ENCODE measurements at regions not wholly inside any gene's neighbourhood (a gene's known extent, or its start where the extent isn't known, plus 50 kb on each side); places are given as distances from the start of the nearest gene placed in this dataset.

DNA sequence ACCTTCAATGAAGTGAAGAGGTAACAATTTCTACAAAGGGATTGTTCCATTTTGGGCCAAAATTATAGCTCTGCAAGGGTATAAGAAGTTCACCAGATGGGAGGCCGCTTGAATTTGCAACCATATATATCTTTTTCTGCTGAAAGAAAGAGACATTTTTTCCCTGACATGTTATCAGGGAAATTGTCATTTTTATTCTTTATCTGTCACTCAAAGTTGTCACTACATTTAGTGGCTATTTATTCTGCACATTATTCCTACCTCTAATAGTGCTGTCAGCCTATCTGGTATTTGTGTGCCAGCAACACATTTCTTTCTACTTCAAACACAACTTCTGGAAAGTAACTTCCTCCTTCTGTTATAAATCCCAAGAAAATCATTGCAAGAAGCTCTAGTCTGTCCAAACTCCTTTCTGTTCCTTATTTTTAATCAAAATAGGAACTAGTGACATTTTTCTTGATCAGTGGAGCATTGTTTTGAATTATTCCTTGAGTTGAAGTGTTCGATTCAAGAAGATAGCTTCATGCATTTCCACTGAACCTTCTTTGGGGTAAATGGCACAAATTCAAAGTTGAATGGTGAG is 137.9 kb upstream of the ATP2B1 start:
- no peak for TF ChIP-seq POLR2A (IDR thresholded peaks at IDR 0.05)
- TF ChIP-seq, protein P1, sequence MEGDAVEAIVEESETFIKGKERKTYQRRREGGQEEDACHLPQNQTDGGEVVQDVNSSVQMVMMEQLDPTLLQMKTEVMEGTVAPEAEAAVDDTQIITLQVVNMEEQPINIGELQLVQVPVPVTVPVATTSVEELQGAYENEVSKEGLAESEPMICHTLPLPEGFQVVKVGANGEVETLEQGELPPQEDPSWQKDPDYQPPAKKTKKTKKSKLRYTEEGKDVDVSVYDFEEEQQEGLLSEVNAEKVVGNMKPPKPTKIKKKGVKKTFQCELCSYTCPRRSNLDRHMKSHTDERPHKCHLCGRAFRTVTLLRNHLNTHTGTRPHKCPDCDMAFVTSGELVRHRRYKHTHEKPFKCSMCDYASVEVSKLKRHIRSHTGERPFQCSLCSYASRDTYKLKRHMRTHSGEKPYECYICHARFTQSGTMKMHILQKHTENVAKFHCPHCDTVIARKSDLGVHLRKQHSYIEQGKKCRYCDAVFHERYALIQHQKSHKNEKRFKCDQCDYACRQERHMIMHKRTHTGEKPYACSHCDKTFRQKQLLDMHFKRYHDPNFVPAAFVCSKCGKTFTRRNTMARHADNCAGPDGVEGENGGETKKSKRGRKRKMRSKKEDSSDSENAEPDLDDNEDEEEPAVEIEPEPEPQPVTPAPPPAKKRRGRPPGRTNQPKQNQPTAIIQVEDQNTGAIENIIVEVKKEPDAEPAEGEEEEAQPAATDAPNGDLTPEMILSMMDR (IDR thresholded peaks at IDR 0.05) = no peak
- no peak for TF ChIP-seq POLR2AphosphoS5 (IDR thresholded peaks at IDR 0.05)
- DNase-seq (ENCODE audit: low spot score in 2 of 2) = no peak
- Histone ChIP-seq H3K9me3 (no peaks in the 10 kb centered on the region), H3K4me3 (no peak overlapping the region), H3K27ac (no peak overlapping the region), H3K36me3 (no peaks in the 10 kb centered on the region), H3K27me3 (no peaks in the 10 kb centered on the region), H3K4me1 (no peaks in the 10 kb centered on the region)
- intact Hi-C loops (cut with DNase I; ENCODE audit: low total_unique reads) = loop anchor here (5.0 kb wide), 1 partner anchor 374 kb away; no protein-coding TSS in a partner anchor

DNA sequence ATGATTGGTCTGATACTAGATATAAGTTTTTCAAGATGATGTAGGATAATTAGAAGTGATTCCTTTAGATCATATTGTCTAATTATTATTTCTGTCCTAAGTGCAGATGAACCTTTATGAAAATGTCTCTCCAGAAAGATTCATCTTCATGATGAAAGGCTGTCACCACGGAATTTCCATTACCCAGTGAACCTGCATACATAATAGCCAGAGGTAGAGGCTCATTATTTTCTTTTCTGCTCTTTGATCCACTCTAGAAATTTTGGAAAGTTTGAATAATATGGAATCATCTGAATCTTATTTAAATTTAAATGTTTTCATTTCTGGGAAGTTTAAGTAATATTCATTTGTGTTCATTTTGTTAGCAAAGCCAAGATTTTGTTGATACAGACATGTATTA is 137.1 kb upstream of the ATP2B1 start:
- DNase-seq (ENCODE audit: low spot score in 2 of 2) = no peak
- TF ChIP-seq, protein P1 (IDR thresholded peaks at IDR 0.05) = no peak
- TF ChIP-seq POLR2A (IDR thresholded peaks at IDR 0.05) (no peak), POLR2AphosphoS5 (IDR thresholded peaks at IDR 0.05) (no peak)
- no peaks in the 10 kb centered on the region for H3K36me3 ChIP-seq
- intact Hi-C loops (cut with DNase I; ENCODE audit: low total_unique reads) = loop anchor here (5.0 kb wide), 1 partner anchor 373 kb away; no protein-coding TSS in a partner anchor
- H3K9me3 ChIP-seq = no peaks in the 10 kb centered on the region
- H3K4me3 ChIP-seq = no peak overlapping the region
- H3K27me3 ChIP-seq = no peaks in the 10 kb centered on the region
- no peak overlapping the region for H3K27ac ChIP-seq
- H3K4me1 ChIP-seq = no peaks in the 10 kb centered on the region

DNA sequence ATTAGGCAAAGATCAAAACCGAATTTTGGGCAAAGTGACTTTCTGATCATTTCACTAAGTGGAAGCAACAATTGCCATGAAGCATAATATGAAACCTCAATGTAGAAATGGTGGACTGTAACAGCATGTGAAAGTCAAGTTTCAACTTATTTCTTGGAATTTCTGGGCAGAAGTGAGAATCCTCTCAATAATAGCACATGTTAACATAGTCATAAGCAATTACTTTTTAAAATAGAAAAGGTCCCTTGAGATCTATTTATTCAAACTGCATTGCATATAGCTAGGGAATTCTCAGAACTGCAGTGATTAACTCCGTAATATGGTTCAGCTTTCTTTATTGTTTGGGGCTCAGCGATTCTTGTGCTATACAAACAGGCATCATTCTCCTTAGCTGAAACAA is 136.7 kb upstream of the ATP2B1 start:
- H3K4me1 ChIP-seq = no peaks in the 10 kb centered on the region
- no peaks in the 10 kb centered on the region for H3K9me3 ChIP-seq
- H3K4me3 ChIP-seq = no peak overlapping the region
- no peak for DNase-seq (ENCODE audit: low spot score in 2 of 2)
- H3K36me3 ChIP-seq = no peaks in the 10 kb centered on the region
- TF ChIP-seq, protein P1 (IDR thresholded peaks at IDR 0.05) = no peak
- TF ChIP-seq POLR2AphosphoS5 (IDR thresholded peaks at IDR 0.05) (no peak), POLR2A (IDR thresholded peaks at IDR 0.05) (no peak)
- intact Hi-C loops (cut with DNase I; ENCODE audit: low total_unique reads) = loop anchor here (5.0 kb wide), 1 partner anchor 373 kb away; no protein-coding TSS in a partner anchor
- H3K27ac ChIP-seq = no peak overlapping the region
- H3K27me3 ChIP-seq = no peaks in the 10 kb centered on the region

DNA sequence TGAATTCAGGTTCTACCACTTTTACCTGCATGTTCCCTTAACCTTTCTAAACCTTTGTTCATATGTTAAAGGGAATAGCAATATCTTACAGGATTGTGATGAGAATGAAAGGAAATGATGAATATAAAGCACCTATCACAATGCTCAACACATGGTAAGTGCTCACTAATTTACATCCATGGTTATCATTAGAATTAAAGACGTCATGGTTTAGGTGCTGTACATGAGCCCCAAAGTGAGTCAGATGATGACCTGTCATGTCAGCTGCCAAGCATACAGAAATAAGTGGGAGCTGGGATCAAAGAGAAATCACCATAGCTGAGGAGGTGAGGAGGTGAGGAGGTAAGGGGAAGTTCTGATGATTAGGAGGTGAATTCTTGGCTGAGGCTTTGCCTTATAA is 135.9 kb upstream of the ATP2B1 start:
- Histone ChIP-seq H3K9me3 (no peaks in the 10 kb centered on the region), H3K36me3 (no peaks in the 10 kb centered on the region), H3K4me1 (no peaks in the 10 kb centered on the region), H3K27ac (no peak overlapping the region), H3K27me3 (no peaks in the 10 kb centered on the region), H3K4me3 (no peak overlapping the region)
- no peak for TF ChIP-seq POLR2A (IDR thresholded peaks at IDR 0.05)
- no peak for TF ChIP-seq POLR2AphosphoS5 (IDR thresholded peaks at IDR 0.05)
- TF ChIP-seq, protein P1 (IDR thresholded peaks at IDR 0.05) = no peak
- intact Hi-C loops (cut with DNase I; ENCODE audit: low total_unique reads) = no loop called here
- DNase-seq (ENCODE audit: low spot score in 2 of 2) = no peak

DNA sequence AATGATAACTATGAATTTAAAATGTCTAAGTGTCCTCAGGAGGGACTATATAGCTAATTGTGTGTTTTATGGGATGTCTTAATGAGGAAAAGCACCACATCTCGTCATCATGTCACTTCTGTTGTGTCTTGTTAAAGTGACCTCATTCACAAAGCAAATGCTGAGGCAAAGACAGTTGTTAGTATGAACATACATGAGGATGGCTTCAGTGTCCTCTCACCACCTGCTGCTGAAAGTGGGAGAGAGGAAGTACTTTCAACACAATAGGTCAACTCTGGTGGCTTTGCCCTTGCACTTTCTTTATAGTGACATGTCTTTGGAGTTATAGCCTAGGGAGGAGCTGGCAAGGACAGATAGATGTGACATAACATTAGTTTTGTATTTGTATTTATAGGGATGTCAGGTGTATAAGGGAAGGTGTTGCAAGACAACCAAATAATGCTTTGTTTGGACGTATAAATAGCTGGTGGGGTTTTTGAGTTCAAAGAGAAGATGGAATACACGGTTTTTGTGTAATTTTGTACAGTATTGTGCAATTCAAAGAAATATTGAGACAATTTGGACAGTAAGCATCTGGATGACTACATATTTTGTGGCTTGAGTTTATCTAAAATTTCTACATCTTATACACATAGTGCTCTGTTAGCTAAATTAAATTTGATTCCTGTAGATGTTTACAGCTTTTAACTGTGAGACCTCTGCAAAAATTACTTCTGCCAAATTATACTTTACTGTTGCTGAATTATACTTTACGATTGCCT is 131.7 kb upstream of the ATP2B1 start:
- intact Hi-C loops (cut with DNase I; ENCODE audit: low total_unique reads) = no loop called here
- Histone ChIP-seq H3K4me1 (no peaks in the 10 kb centered on the region), H3K27ac (no peak overlapping the region), H3K27me3 (no peaks in the 10 kb centered on the region), H3K36me3 (no peaks in the 10 kb centered on the region), H3K9me3 (no peaks in the 10 kb centered on the region), H3K4me3 (no peak overlapping the region)
- no peak for DNase-seq (ENCODE audit: low spot score in 2 of 2)
- TF ChIP-seq POLR2A (IDR thresholded peaks at IDR 0.05) (no peak), POLR2AphosphoS5 (IDR thresholded peaks at IDR 0.05) (no peak)
- TF ChIP-seq, protein P1 (IDR thresholded peaks at IDR 0.05) = no peak
